ENCODE measurements at regions not wholly inside any gene's neighbourhood (a gene's known extent, or its start where the extent isn't known, plus 50 kb on each side); places are given as distances from the start of the nearest gene placed in this dataset.
"Not testable (repeated sequence)": the region's sequence is repeated elsewhere in the genome, so short reads cannot be mapped to it uniquely, and the experiment has no call there.

- DNase-seq (ENCODE audit: extremely low read depth, low read depth) = not testable (repeated sequence)
Observed at GRCh38 chr6:71360556-71361335, 72.1 kb downstream of the OGFRL1 start.

GRCh38 chr6:71364889-71365542 is 76.4 kb downstream of the OGFRL1 start:
- DNase-seq (ENCODE audit: extremely low read depth, low read depth) = no peak

- DNase-seq (ENCODE audit: extremely low read depth, low read depth) = no peak
Observed at GRCh38 chr6:71367756-71368155, 79.1 kb downstream of the OGFRL1 start.

DNA sequence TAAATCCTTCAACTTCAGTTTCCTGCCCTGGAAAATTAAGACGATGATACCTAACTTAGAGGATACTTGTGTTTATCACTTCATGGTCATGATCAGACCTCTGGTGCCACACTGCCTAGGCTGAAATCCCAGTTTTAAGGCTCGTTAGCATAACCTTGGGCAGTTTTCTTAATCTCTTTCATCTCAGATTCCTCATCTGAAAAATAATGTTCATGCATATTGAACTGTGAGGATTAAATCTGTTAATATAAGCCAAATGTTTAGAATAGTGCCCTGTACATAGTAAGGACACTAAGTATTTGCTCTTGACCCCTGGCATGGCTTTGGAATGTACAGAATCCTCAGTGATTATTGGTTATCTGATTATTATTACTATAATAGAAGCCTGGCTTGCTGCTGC is 79.7 kb downstream of the OGFRL1 start:
- DNase-seq (ENCODE audit: extremely low read depth, low read depth) = no peak

GRCh38 chr6:71371559-71371958 is 82.9 kb downstream of the OGFRL1 start:
- DNase-seq (ENCODE audit: extremely low read depth, low read depth) = no peak

DNA sequence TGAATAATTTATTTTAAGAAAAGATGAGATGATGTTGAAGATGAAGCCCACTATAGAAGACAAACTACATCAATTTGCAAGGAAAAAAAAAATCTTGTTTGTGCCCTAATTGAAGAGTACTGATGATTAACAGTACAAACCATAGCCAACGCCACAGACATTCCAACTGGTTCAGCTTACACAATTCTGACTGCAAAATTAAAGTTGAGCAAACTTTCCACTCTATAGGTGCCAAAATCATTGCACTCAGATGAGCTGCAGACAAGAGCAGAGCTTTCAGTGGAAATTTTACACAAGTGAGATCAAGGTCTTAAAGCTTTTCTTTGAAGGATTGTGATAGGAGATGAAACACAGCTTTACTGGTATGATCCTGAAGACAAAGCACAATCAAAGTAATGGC is 85.3 kb downstream of the OGFRL1 start:
- DNase-seq (ENCODE audit: extremely low read depth, low read depth) = no peak

DNA sequence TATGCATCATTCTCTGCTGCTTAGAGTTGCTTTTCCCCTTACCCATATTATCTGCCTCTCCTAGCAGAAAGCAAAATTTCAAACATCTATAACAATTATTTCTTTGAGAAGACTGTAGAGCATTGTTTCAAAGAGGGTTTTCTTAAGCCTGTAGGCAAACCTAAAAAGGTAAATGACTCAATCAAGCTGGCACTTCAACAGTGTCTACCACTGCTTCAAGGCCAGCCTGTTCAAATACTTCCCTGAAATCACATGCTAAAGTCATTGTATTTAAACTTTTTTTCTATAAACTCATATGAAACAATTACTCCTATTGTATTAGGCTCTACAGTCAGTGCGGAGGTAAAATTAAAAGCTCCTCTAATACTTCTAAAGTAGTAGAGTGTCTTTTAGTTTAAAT is 87.1 kb downstream of the OGFRL1 start:
- no peak for DNase-seq (ENCODE audit: extremely low read depth, low read depth)

- DNase-seq (ENCODE audit: extremely low read depth, low read depth) = no peak
Observed at GRCh38 chr6:71376830-71377229, 88.2 kb downstream of the OGFRL1 start.

- no peak for DNase-seq (ENCODE audit: extremely low read depth, low read depth)
Observed at GRCh38 chr6:71383476-71383875, 94.9 kb downstream of the OGFRL1 start.

DNA sequence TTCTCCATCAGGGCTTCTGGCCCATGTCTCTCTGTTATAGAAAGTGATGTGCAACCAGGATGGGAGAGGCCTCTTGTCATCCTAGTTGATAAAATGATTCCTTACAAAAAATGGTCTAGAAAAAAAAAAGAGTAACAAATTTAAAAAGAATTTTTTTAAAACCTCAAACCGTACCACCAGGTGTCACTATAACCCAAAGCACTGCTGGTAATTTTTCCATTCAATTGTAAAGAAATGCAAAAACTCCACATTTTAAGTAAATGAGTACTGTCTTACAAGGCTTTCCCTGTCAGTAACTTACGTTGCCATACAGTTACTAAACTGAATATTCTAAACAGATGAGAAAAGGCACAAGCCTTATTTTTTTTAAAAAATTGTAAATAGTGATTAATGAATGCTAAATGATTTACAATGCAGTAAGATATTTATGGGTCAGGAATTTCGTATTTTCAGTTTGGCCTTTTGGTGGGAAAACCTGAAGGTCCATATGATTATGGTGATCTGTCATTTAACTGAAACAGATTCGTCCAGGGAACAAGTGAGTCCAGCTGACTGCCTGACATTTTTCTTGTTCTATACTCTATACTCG is 95.4 kb downstream of the OGFRL1 start:
- DNase-seq (ENCODE audit: extremely low read depth, low read depth) = no peak

DNA sequence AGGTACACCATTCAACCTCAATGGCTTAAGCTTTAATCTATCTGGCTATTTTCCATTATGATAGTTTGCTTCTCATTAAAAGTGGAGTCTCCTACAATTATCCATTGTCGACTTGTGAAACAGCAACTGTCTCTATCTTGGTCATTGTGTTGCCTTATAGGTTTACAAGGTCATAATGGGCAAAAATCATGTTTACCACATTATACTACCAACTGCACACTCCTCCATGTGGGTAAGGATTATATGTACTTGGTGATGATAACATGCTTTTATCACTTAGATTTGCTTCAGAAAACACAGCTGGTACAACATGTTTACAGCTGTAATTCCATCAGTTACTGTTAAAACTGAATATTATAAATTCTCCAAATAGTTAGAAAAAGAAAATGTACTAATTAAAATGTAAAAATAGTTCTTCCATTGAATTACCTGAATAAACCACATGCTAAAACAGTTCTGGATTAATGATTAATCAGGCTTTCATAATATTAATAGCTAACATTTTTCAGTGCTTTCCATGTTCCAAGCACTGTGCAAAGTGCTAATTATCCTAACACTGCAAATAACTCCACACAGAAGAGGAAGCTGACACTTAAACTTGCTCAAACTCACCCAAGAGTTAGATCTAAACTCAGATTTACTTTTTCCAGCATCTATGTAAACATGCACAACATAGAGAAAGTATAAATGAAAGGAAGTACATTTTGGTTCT is 96.7 kb downstream of the OGFRL1 start:
- DNase-seq (ENCODE audit: extremely low read depth, low read depth) = no peak

DNA sequence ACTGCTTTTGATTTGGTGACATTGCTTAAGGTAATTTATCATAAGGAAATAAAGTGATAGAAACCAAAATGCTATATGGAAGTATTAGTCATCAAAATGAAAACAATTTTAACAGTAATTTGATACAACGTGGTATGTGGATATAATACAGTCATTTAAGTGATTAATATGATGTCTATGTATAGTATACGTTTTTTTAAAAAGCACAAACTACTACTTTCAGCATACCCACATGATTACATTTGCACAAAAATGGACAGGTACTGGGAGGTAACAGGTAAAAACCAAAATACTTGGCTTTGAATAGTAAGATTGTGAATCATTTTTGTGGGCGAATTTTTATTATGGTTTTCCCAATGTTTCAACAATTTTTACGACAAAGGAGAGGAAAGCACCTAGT is 97.6 kb downstream of the OGFRL1 start:
- DNase-seq (ENCODE audit: extremely low read depth, low read depth) = no peak

DNA sequence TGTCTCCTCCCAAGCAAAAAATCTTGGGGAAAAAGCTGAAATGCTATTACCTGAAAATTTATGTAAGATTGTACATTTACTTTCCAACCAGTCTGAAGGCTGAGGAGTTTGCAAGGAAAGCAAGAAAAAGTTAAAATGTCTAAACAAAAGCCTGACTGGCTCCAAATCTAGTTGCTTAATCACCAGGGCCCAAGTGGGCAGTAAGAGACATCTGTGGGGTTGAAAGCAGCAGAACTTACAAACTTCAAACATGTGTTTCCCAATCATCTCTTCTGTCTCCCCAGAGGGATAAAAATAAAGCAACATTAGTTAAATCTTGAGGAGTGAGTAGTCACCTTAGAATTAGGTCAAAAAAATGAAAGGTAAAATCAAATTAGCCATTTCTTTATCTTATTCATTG is 98.6 kb downstream of the OGFRL1 start:
- DNase-seq (ENCODE audit: extremely low read depth, low read depth) = no peak

GRCh38 chr6:71388068-71388744 is 99.6 kb downstream of the OGFRL1 start:
- no peak for DNase-seq (ENCODE audit: extremely low read depth, low read depth)

DNA sequence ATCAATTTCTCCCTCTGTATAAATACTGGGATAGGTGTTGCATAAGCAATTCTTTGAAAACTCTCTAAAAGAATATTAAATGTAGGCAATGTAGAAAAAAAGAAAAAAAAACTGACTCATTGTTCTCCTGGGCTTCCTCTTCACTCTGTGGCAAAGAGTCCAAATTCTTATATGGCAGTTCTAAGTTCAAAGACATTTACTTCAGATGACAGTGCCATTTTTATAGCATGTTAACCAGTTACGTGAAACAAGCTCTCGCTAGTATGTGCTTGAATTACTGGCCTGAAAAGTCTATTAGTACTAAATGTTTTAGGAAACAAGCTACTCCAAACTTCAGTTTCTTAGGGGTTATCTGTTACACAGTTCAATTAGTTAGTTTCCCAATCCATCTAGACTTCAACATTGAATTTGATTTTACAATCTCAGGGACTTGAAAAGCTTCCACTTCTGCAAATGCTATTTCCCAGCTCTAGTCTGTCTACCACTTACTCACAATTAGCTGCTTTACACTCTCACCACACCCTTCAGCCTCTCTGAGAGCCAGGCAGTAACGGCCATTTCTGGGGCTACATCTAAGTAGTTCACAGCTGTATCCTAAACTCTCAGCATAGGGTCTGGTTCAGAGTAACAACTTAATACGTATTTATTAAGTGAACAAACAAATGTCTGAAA is 100.4 kb downstream of the OGFRL1 start:
- no peak for DNase-seq (ENCODE audit: extremely low read depth, low read depth)

DNA sequence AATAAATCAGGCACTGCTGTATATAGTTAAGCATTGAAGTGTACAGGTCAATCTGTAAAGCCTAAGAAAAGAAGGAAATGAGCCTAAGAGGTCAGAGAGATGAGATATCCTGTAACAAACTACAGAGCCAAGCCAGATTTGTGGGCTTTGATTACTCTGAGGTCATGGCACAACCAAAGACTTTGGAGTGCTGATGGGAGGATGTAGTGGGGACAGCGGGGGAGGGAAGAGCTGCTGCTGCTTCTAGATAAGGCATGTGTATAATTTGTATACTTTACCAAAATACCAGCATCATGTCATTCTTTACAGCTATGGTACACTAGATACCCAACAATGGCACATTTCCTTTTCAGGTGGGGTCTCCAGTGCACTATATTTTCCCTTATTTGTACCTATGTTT is 102.5 kb downstream of the OGFRL1 start:
- DNase-seq (ENCODE audit: extremely low read depth, low read depth) = no peak

DNA sequence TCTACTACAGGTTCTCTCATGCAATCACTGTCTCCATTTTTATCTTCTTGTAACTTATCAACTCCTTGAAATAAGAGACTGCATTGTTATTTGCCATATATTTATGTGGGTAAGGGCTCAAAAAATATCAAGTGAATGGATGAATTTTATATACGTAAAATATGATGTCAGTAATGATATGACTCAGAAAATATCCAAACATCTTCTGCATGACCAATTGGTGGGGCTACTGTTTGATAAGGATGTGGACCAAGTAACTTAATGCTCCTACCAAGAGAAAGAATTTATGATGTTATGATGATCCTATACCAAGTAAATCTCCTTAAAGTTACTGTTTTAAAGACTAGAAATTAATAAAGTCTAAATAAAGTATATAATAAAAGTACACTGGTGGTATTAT is 103.7 kb downstream of the OGFRL1 start:
- DNase-seq (ENCODE audit: extremely low read depth, low read depth) = no peak

DNA sequence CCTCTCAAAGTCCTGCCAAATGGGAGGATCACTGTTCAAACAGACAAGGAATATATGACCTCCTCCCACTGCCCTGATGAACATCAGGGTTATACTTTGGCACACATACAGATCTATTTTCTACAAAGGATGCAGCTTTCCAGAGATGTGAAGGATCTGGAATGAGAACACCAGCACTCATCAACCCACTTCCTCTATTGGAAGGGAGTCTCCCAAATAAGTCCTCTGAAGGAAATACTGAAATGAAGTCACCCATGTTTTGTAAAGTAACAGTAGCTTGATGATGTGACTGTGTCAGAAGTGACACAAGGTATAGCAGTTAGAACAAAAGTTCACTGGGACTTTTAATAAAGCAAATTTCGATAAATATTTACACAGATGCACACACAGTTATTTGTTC is 104.9 kb downstream of the OGFRL1 start:
- peak; percentile 81 for DNase-seq (ENCODE audit: extremely low read depth, low read depth)

- peak; percentile 76 for DNase-seq (ENCODE audit: extremely low read depth, low read depth)
Observed at GRCh38 chr6:71393981-71394432, 105.4 kb downstream of the OGFRL1 start.

DNA sequence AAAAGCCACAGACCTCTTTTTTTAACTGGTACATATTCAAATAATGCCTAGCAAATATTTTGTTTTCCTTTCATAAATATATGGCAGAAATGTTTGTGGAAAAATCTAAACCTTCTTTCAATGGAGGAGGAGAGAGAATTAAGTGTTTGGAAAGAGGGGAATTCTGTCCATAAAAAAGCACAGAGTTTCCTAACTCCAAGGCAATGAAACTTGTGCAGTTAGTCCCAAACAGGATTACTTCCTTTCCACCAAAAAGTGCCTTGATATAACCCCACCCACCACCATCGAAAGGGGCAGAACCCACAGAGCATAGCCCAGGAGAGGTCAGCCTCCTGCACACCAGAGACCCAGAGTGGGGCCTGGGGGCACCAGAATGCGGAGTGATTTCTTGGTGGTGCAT is 106.3 kb downstream of the OGFRL1 start:
- DNase-seq (ENCODE audit: extremely low read depth, low read depth) = no peak

All from NCI-H460 (cell line).